Panc1 (cell line): ENCODE measurements at regions not wholly inside any gene's neighbourhood (a gene's known extent, or its start where the extent isn't known, plus 50 kb on each side); places are given as distances from the start of the nearest gene placed in this dataset.

ENCODE experiments used
- ATAC-seq: fragments of 200-7000 bp; cut with Tn5 transposase; 2 replicates; pipeline ENCODE4 v1.9.1; 2020; ENCODE audit warnings: mild to moderate bottlenecking, moderate library complexity
- BruUV-seq: library from RNA; stranded (reverse); fragments of 400-500 nt; replicated peaks from 2 replicates; lab custom pipeline; 2021; lab: Mats Ljungman, UMichigan
- CTCF ChIA-PET: fragments of 300-600 bp; sonication (Branson Sonifier 250); formaldehyde crosslinking; loops from one replicate; lab custom pipeline; 2022; ENCODE audit warnings: antibody characterized with exemption; lab: Charles Lee
- POLR2A ChIA-PET: fragments of 300-600 bp; sonication (Branson Sonifier 250); formaldehyde crosslinking; loops from one replicate; lab custom pipeline; 2022; ENCODE audit warnings: antibody characterized with exemption; lab: Charles Lee
- DNase-seq: peaks from one replicate; pipeline ENCODE4 v3.0.0-alpha.2; 2010; ENCODE audit warnings: low read depth, low spot score
- H3K27ac ChIP-seq: 2 replicates; pipeline ENCODE4 v1.5.1; 2011; ENCODE audit warnings: mild to moderate bottlenecking, low read length, inconsistent platforms
- H3K27me3 ChIP-seq: fragments of 200-500 bp; sonication (Bioruptor generic); 2 replicates; pipeline ENCODE4 v1.6.0; 2014; ENCODE audit warnings: low read length, inconsistent platforms; ENCODE audit not compliant: control insufficient read depth, insufficient read depth
- H3K36me3 ChIP-seq: fragments of 200-500 bp; sonication (Bioruptor generic); 2 replicates; pipeline ENCODE4 v1.5.1; 2014; ENCODE audit warnings: inconsistent platforms, mild to moderate bottlenecking, low read length, moderate library complexity; ENCODE audit not compliant: control insufficient read depth, insufficient read depth
- H3K4me1 ChIP-seq: 2 replicates; pipeline ENCODE4 v1.5.1; 2011; ENCODE audit warnings: inconsistent platforms, mild to moderate bottlenecking, low read length, moderate library complexity; ENCODE audit not compliant: control insufficient read depth, insufficient read depth
- H3K4me3 ChIP-seq, 2 experiments: 2 replicates each; pipeline ENCODE4 v1.5.1; 2011 to 2012; ENCODE audit warnings: low read depth in 2 of 2, low read length in 2 of 2, mild to moderate bottlenecking in 2 of 2, inconsistent platforms in 1 of 2, moderate library complexity in 1 of 2
- H3K9me3 ChIP-seq: fragments of 200-500 bp; sonication (Bioruptor generic); 2 replicates; pipeline ENCODE4 v1.5.1; 2014; ENCODE audit warnings: low read depth, mild to moderate bottlenecking, inconsistent platforms, low read length, moderate library complexity; ENCODE audit not compliant: control insufficient read depth, insufficient read depth
- CTCF ChIP-seq: fragments of 450-650 bp; IDR thresholded peaks from 2 replicates; pipeline ENCODE4 v1.5.1; 2017; ENCODE audit warnings: mild to moderate bottlenecking
- POLR2AphosphoS5 ChIP-seq: IDR thresholded peaks from 2 replicates; pipeline ENCODE4 v1.6.1; 2012; ENCODE audit warnings: mild to moderate bottlenecking, low read depth, low read length, moderate library complexity
- REST ChIP-seq, 2 experiments: IDR thresholded peaks; 2 replicates each; pipeline ENCODE4 v1.6.1; 2011 to 2012; ENCODE audit warnings: low read depth in 2 of 2, control low read depth in 1 of 2, low read length in 1 of 2, mild to moderate bottlenecking in 1 of 2, moderate library complexity in 1 of 2; ENCODE audit not compliant: insufficient read depth in 1 of 2
- SIN3A ChIP-seq: IDR thresholded peaks from 2 replicates; pipeline ENCODE4 v1.6.1; 2012; ENCODE audit warnings: low read depth, mild to moderate bottlenecking, low read length, moderate library complexity, borderline replicate concordance; ENCODE audit not compliant: insufficient read depth
- TCF7L2 ChIP-seq: IDR thresholded peaks from 2 replicates; pipeline ENCODE4 v1.6.1; 2011; ENCODE audit warnings: mild to moderate bottlenecking, low read depth, low read length, inconsistent platforms
- in situ Hi-C: cut with HindIII; loops from 2 replicates; pipeline ENCODE4 v1.10.0; 2016; ENCODE audit warnings: low sequenced_read_pairs, low pct_unique_long_range_greater_than_20kb
- intact Hi-C: fragments of 100-400 bp; cut with micrococcal nuclease; formaldehyde crosslinking; loops from one replicate; pipeline ENCODE4 v1.10.0; 2022; ENCODE audit not compliant: unreplicated experiment

GRCh38 chr1:218718977-218719376 is 373.8 kb downstream of the TGFB2 start:
- no peaks in the 10 kb centered on the region for H3K9me3 ChIP-seq
- no peaks in the 10 kb centered on the region for H3K27me3 ChIP-seq
- no peaks in the 10 kb centered on the region for H3K36me3 ChIP-seq
- BruUV-seq = no TSS peak
- H3K4me1 ChIP-seq = no peaks in the 10 kb centered on the region
- no peak for ATAC-seq
- no peak overlapping the region for H3K4me3 ChIP-seq
- intact Hi-C loops (no loop called here), in situ Hi-C loops (no loop called here)
- TF ChIP-seq POLR2AphosphoS5 = no peak
- TF ChIP-seq SIN3A = no peak
- TF ChIP-seq CTCF = no peak
- no peak for TF ChIP-seq REST (IDR thresholded peaks at IDR 0.05; ENCODE audit: insufficient read depth in 1 of 2, low read depth in 2 of 2, low read length in 1 of 2)
- no peak for TF ChIP-seq TCF7L2
- CTCF ChIA-PET = no interaction called here
- DNase-seq = no peak
- H3K27ac ChIP-seq = no peak overlapping the region
- POLR2A ChIA-PET = no interaction called here

- H3K27me3 ChIP-seq = no peaks in the 10 kb centered on the region
- H3K9me3 ChIP-seq = no peaks in the 10 kb centered on the region
- no peak overlapping the region for H3K4me3 ChIP-seq
- intact Hi-C loops (no loop called here), in situ Hi-C loops (no loop called here)
- POLR2A ChIA-PET = interaction anchor here (1.0 kb wide), 1 partner anchor 380 kb away, joined by 4 read pairs; no protein-coding TSS in a partner anchor
- H3K27ac ChIP-seq = no peak overlapping the region; the same call in 1 of the 2 replicates
- CTCF ChIA-PET = no interaction called here
- no TSS peak for BruUV-seq
- ATAC-seq (no peak), DNase-seq (no peak)
- H3K36me3 ChIP-seq = no peaks in the 10 kb centered on the region
- H3K4me1 ChIP-seq = no peaks in the 10 kb centered on the region
- TF ChIP-seq TCF7L2 (no peak), REST (IDR thresholded peaks at IDR 0.05; ENCODE audit: insufficient read depth in 1 of 2, low read depth in 2 of 2, low read length in 1 of 2) (no peak), SIN3A (no peak), CTCF (no peak), POLR2AphosphoS5 (no peak)
Measured at GRCh38 chr1:218728898-218729565, 383.9 kb downstream of the TGFB2 start.
